ENCODE measurements at regions not wholly inside any gene's neighbourhood (a gene's known extent, or its start where the extent isn't known, plus 50 kb on each side); places are given as distances from the start of the nearest gene placed in this dataset.

DNA sequence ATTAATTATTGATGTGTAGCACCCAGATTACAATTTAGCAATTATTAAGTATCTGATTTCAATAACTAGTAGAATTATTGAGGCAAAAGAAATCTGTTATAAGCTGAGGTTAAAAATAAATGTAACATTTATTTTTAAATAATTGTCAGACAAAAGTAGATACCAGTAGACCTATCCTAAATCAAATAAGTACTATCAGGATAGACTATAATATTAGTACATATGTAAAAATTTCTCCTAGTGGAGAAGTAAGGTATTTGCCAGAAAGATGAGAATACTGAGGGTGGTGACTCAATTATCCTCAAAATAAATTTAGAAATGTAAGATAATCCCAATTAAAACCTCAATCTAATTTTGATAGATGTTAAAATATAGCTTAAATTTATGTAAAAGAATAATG is 377.8 kb upstream of the CHRM3 start:
- DNase-seq, result no peak

DNA sequence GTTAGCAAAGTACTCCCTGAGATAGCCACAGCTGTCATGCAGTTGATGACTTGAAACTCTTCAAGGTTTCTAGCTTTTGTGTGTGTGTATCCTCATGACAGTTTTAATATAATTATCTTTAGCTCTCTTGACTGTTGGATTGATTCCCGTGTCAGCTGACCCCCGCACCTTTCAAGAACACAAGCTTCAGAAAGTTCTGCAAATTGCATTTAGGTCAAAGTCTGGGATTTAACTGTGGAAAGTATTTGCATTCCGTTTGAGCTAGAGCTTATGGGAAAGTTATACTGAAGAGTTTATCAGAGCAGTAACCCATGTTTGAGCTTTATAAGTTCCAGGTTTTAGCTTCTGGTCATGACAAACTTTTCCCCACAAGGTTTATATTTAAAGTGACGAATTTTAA is 380.1 kb upstream of the CHRM3 start:
- DNase-seq, result no peak

DNA sequence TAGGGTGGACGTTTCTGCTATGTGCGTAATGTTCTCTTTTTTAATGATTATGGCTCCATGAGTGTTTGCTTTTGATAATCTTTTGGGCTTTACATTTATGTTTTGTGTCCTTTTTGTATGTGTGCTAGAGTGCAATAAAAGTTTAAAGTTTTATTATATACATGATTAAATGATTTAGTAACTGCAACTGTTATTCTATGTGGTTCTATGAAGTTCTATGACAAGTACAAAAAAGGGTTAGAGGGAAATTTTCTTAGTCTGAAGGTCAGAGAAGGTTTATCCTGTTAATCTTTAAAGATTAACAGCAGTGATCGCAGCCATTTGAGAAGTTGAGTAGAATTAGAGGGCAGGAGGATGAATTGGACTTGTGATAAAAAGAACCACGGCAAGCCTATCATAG is 386.4 kb upstream of the CHRM3 start:
- no peak for DNase-seq

DNA sequence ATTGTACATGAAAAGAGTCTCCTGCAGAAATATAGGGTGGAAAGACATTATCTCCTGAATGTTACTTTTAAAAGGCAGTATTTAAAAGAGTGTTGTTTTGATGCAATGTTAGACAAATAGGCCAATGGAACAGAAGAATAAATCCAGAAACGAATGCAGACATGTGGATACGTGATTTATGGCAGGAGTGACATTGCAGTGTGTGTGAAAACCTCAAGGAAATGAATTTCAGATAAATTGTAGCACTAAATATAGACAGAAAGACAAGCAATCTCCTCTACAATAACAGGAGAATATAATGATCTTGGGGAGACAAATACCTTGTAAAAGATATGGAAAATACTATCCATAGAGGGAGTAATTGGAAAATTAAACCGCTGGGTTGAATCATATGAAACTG is 387.8 kb upstream of the CHRM3 start:
- DNase-seq, result no peak

- peak; percentile 70 for DNase-seq
These were observed 394.4 kb upstream of the CHRM3 start for GRCh38 chr1:238991765-238992495.

GRCh38 chr1:238985312-238985711 is 401.1 kb upstream of the CHRM3 start:
- no peak for DNase-seq

DNA sequence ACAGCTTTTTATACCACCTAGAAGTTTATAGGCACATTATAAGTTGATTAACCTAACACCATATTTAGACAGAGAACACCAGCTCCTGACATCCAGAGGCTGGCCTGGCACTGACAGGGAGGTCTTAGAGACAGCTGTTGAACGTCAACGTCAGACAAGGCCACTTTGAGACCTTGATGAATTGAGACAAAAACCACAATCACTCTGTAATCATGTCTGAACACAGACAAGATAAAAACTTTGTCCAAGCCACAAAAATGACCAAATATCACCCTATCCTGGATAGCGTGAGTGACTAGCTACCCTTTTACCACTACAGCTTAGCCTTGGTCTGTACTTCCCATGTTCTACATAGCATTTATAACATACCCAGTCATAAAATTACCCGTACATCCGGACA is 403.6 kb upstream of the CHRM3 start:
- DNase-seq, result no peak

GRCh38 chr1:238981317-238981933 is 404.9 kb upstream of the CHRM3 start:
- no peak for DNase-seq

DNA sequence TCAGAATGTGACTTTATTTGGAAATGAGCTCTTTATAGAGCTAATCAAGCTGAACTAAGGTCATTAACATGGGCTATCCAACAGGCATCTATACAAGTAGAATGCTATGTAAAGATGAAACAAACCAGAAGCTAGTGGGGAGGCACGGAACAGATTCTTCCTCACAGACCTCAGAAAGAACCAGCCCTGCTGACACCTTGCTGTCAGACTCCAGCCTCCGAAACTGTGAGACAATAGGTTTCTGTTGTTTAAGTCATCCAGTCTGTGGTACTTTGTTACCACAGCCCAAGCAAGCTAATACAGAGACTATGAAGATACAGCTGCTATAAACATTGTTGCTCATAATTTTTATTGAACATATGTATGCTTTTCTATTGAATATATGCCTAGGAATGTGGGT is 406.3 kb upstream of the CHRM3 start:
- no peak for DNase-seq

DNA sequence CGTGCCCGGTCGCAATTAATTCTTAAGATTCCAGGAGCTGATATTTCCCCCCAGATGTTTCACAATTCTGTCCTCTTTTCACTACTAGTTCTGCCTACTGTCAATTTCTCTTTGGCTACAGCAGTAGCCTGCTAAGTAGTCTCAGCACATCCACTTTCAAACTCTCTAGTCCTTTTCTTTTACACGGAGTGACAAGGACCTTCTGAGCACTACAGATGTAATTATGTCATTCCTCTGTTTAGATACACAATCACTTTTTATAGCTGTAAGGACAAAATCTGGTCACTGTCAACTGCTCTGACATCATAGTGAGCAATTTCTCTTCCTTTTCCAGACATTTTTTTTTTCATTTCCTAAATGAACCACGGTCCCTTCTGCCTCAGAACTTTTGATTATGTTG is 421.7 kb upstream of the CHRM3 start:
- DNase-seq, result no peak

GRCh38 chr1:238962941-238963340 is 423.4 kb upstream of the CHRM3 start:
- DNase-seq, result no peak

GRCh38 chr1:238961790-238962189 is 424.6 kb upstream of the CHRM3 start:
- DNase-seq, result no peak

DNA sequence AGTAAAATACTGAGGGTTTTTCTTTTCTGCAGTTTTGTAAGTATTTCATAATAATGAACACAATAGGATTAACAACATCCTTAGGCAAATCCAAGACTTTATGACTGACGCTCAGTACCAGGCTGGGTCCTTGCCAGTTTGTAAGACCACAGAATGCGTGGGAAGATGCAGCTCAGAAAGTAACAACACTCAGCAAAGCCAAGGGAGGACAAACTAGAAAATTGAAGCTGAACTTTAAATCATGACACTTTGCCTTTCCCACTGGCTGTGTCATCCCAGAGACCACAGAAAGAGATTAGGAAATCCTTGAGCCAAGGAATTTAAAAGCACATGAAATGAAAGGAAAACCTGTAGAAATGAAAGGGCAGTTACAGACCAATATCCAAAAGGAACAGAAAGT is 426.3 kb upstream of the CHRM3 start:
- DNase-seq, result no peak

DNA sequence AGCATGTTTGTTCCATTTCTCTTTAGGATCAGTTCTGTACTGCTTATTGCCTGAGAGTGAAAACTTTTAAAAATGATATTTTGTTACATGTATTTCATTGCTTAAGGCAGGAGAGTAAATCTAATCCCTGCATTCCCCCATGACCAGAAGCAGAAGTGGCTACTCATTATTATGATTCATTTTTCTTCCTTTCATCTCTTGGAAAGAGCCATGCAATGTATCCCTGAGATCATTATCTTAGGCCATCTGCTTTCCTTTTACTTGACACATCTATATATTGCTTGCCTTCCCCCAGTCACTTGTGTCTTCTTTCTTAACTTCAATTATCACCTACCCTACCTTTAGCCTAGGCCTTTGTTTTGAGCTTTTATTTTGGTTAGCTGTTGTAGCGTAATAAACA is 430.4 kb upstream of the CHRM3 start:
- no peak for DNase-seq

DNA sequence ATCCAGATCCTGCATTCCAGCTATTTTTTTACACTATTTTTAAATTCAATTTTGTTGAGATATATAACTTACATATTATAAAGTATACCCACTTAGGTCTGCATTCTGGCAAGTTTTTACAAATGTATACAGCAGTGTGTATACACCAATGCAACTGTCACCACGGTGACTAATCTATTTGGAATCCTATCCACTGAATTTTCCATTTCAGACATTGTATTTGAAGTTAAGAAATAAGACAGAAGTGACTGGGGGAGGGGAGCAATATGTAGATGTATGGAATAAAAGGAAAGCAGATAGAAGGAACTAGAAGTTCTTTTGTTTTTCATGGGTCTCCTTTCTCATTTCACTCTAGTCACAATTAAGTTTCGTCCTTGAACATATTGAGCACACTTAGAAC is 431.5 kb upstream of the CHRM3 start:
- DNase-seq, result no peak

DNA sequence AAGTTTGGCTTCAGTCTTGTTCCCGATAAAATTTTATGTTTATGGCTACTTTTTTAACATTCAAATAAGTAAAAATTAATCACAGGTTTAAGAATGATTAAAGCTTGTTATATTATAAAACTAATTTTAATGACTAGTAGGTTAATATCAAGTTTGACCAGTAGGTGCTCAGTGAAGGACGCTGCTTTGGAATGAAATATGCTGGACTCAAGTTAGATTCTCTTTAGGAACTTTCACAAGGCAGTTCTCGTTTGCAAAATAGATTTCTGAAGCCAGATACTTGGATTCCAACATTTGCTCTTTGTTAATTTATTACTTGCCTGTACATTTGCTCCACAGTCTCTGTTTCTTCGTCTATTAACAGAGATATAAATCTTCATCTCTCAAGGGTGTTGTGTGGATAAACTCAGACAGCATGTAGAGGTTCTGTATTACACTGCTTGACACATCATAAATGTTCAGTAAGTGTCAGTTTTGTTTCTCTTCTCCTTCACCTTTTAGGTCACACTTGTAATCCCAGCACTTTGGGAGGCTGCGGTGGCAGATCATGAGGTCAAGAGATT is 432.8 kb upstream of the CHRM3 start:
- no peak for DNase-seq

DNA sequence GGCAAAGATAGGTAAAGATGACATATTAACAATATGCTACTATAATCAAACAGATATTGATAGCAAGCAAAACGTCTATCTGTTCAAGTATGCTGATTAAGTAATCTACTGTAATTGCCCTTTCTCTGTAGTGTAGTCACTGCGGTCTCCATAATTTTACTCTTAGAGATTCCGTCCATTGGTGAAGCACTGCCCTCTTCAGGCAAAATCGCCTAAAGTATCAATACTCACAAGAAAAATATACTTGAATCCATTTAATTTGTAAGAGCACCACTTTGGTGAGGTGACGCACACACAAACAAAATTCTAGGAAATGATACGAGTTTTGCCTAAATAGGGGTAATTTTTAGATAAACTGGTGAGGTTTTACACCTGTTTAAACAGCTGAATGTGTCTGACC is 434.6 kb upstream of the CHRM3 start:
- peak; percentile 25 for DNase-seq

DNA sequence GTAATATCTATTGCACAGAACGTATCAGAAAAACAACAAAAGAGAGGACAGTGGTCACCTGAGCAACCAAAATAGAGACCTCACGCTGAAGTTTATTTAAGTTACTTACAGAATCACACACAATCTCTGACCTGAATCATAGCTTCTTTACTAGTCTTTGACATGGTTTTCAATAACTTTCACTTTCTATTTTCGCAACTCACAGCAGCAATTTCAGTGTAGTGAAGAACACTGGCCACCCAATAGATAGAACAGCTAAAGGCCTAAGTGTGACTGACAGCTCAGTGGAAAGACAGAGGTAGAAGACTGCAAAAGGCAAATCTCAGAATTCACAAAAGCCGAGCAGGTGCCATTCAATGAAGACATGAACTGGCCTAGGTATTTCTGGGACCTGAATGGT is 435.6 kb upstream of the CHRM3 start:
- DNase-seq, result no peak

GRCh38 chr1:238950017-238950416 is 436.4 kb upstream of the CHRM3 start:
- DNase-seq, result no peak

DNA sequence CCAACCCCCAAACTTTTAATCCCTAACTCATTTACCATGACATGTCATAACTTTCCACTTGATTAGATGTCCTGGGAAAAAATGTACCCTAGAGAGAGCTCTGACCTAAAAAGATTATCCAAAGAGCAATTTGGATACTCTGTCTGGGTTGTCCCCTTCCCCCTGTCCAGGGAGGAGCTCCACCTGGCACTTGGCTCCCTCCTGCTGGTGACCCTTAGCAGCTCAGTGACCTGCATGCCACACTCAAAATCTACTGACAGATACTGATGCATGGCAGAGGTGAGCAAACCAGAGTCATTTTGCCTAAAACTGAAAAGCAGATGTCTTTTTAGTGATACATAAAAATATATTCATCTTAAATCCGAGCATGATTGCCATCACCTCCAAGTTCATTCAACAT is 442.3 kb upstream of the CHRM3 start:
- no peak for DNase-seq

- no peak for DNase-seq
These were observed 458.5 kb upstream of the CHRM3 start for GRCh38 chr1:238927899-238928298.

- no peak for DNase-seq
These were observed 469.5 kb upstream of the CHRM3 start for GRCh38 chr1:238916828-238917227.

- DNase-seq, result no peak
These were observed 472.0 kb upstream of the CHRM3 start for GRCh38 chr1:238914346-238914745.

- no peak for DNase-seq
These were observed 473.2 kb upstream of the CHRM3 start for GRCh38 chr1:238913210-238913609.

Data from muscle of arm (tissue), 1 donor.